ENCODE measurements at regions not wholly inside any gene's neighbourhood (a gene's known extent, or its start where the extent isn't known, plus 50 kb on each side); places are given as distances from the start of the nearest gene placed in this dataset.

GRCh38 chr1:2969011-2969844 lies 52.0 kb upstream of the ACTRT2 start:
- TF ChIP-seq EZH2 (IDR thresholded peaks at IDR 0.05; ENCODE audit: insufficient read depth, low read length), result no peak
- TF ChIP-seq, protein P1, sequence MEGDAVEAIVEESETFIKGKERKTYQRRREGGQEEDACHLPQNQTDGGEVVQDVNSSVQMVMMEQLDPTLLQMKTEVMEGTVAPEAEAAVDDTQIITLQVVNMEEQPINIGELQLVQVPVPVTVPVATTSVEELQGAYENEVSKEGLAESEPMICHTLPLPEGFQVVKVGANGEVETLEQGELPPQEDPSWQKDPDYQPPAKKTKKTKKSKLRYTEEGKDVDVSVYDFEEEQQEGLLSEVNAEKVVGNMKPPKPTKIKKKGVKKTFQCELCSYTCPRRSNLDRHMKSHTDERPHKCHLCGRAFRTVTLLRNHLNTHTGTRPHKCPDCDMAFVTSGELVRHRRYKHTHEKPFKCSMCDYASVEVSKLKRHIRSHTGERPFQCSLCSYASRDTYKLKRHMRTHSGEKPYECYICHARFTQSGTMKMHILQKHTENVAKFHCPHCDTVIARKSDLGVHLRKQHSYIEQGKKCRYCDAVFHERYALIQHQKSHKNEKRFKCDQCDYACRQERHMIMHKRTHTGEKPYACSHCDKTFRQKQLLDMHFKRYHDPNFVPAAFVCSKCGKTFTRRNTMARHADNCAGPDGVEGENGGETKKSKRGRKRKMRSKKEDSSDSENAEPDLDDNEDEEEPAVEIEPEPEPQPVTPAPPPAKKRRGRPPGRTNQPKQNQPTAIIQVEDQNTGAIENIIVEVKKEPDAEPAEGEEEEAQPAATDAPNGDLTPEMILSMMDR (IDR thresholded peaks at IDR 0.05; ENCODE audit: insufficient read depth, low read depth, low read length), result no peak
